ENCODE measurements at regions not wholly inside any gene's neighbourhood (a gene's known extent, or its start where the extent isn't known, plus 50 kb on each side); places are given as distances from the start of the nearest gene placed in this dataset.

GRCh38 chr1:239262538-239262937 lies 123.8 kb upstream of the CHRM3 start:
- no CpG with 5 or more reads among the region's 1 CpG for WGBS (ENCODE audit: insufficient coverage)
- no peak overlapping the region for H3K4me3 Mint-ChIP-seq
- CTCF ChIA-PET = no interaction called here

GRCh38 chr1:239261521-239261920 lies 124.8 kb upstream of the CHRM3 start:
- Histone ChIP-seq H4K20me1 (ENCODE audit: control insufficient read depth, insufficient read depth, low read length, poor library complexity, severe bottlenecking) (no peaks in the 10 kb centered on the region), H3K27ac (ENCODE audit: low read length in 2 of 2) (no peak overlapping the region), H3K79me2 (ENCODE audit: control insufficient read depth, insufficient read depth, low read length) (no peaks in the 10 kb centered on the region), H3K9ac (ENCODE audit: low read length) (no peak overlapping the region), H3K9me3 (ENCODE audit: control extremely low read depth in 1 of 3, control insufficient read depth in 2 of 3, insufficient read depth in 1 of 3, low read length in 2 of 3) (peaks cover 0 to 11% (median 0%) of the 10 kb centered on the region in 3 donors), H3K4me3 (ENCODE audit: control extremely low read depth in 1 of 5, extremely low read depth in 1 of 5, insufficient read depth in 1 of 5, low read depth in 2 of 5, low read length in 4 of 5) (no peak overlapping the region), H3K4me2 (replicated peaks; ENCODE audit: low read depth, low read length, poor library complexity, severe bottlenecking) (no peak overlapping the region), H3K36me3 (replicated peaks in 1 of 2; ENCODE audit: control extremely low read depth in 1 of 2, control insufficient read depth in 1 of 2, extremely low read depth in 1 of 2, insufficient read depth in 2 of 2, low read length in 1 of 2) (no peaks in the 10 kb centered on the region), H2AFZ (ENCODE audit: insufficient read depth, low read depth, low read length, poor library complexity, severe bottlenecking) (no peak overlapping the region), H3K4me1 (ENCODE audit: control insufficient read depth in 2 of 2, insufficient read depth in 2 of 2, low read length in 2 of 2) (no peaks in the 10 kb centered on the region), H3K27me3 (replicated peaks in 1 of 4; ENCODE audit: control extremely low read depth in 1 of 4, control insufficient read depth in 3 of 4, insufficient read depth in 4 of 4, low read length in 3 of 4) (no peaks in the 10 kb centered on the region)
- peaks cover 3% of the 10 kb centered on the region for H3K9me3 Mint-ChIP-seq (ENCODE audit: insufficient read depth)
- H3K4me1 Mint-ChIP-seq = no peaks in the 10 kb centered on the region
- no peak for ATAC-seq (ENCODE audit: low read depth)
- no peak overlapping the region for H3K27ac Mint-ChIP-seq
- intact Hi-C loops (cut with micrococcal nuclease) = no loop called here
- no peaks in the 10 kb centered on the region for H3K27me3 Mint-ChIP-seq
- no peak overlapping the region for H3K4me3 Mint-ChIP-seq
- POLR2A ChIA-PET = no interaction called here
- TF ChIP-seq, protein P1, sequence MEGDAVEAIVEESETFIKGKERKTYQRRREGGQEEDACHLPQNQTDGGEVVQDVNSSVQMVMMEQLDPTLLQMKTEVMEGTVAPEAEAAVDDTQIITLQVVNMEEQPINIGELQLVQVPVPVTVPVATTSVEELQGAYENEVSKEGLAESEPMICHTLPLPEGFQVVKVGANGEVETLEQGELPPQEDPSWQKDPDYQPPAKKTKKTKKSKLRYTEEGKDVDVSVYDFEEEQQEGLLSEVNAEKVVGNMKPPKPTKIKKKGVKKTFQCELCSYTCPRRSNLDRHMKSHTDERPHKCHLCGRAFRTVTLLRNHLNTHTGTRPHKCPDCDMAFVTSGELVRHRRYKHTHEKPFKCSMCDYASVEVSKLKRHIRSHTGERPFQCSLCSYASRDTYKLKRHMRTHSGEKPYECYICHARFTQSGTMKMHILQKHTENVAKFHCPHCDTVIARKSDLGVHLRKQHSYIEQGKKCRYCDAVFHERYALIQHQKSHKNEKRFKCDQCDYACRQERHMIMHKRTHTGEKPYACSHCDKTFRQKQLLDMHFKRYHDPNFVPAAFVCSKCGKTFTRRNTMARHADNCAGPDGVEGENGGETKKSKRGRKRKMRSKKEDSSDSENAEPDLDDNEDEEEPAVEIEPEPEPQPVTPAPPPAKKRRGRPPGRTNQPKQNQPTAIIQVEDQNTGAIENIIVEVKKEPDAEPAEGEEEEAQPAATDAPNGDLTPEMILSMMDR (IDR thresholded peaks at IDR 0.05) = no peak
- TF ChIP-seq EZH2 (IDR thresholded peaks at IDR 0.05; ENCODE audit: borderline replicate concordance, insufficient read depth, low read depth, low read length, poor library complexity, severe bottlenecking) = no peak
- CTCF ChIA-PET = no interaction called here
- no peak for DNase-seq
- no CpG with 5 or more reads among the region's 2 CpGs for WGBS (ENCODE audit: insufficient coverage)

More at GRCh38 chr1:239262538-239262937, 123.8 kb upstream of the CHRM3 start:
- Mint-ChIP-seq H3K27me3 (no peaks in the 10 kb centered on the region), H3K27ac (no peak overlapping the region), H3K9me3 (ENCODE audit: insufficient read depth) (peaks cover 3% of the 10 kb centered on the region), H3K4me1 (no peaks in the 10 kb centered on the region)
- H2AFZ ChIP-seq (ENCODE audit: insufficient read depth, low read depth, low read length, poor library complexity, severe bottlenecking) = no peak overlapping the region
- H3K4me3 ChIP-seq (ENCODE audit: control extremely low read depth in 1 of 5, extremely low read depth in 1 of 5, insufficient read depth in 1 of 5, low read depth in 2 of 5, low read length in 4 of 5) = no peak overlapping the region
- POLR2A ChIA-PET = no interaction called here
- H3K9ac ChIP-seq (ENCODE audit: low read length) = no peak overlapping the region
- H3K9me3 ChIP-seq (ENCODE audit: control extremely low read depth in 1 of 3, control insufficient read depth in 2 of 3, insufficient read depth in 1 of 3, low read length in 2 of 3) = peaks cover 0 to 4% (median 0%) of the 10 kb centered on the region in 3 donors
- DNase-seq = no peak
- no peaks in the 10 kb centered on the region for H3K79me2 ChIP-seq (ENCODE audit: control insufficient read depth, insufficient read depth, low read length)
- ATAC-seq (ENCODE audit: low read depth) = no peak
- TF ChIP-seq, protein P1 (IDR thresholded peaks at IDR 0.05) = no peak
- no peak for TF ChIP-seq EZH2 (IDR thresholded peaks at IDR 0.05; ENCODE audit: borderline replicate concordance, insufficient read depth, low read depth, low read length, poor library complexity, severe bottlenecking)
- H3K27ac ChIP-seq (ENCODE audit: low read length in 2 of 2) = no peak overlapping the region
- H3K27me3 ChIP-seq (replicated peaks in 1 of 4; ENCODE audit: control extremely low read depth in 1 of 4, control insufficient read depth in 3 of 4, insufficient read depth in 4 of 4, low read length in 3 of 4) = no peaks in the 10 kb centered on the region
- H3K36me3 ChIP-seq (replicated peaks in 1 of 2; ENCODE audit: control extremely low read depth in 1 of 2, control insufficient read depth in 1 of 2, extremely low read depth in 1 of 2, insufficient read depth in 2 of 2, low read length in 1 of 2) = no peaks in the 10 kb centered on the region
- no peaks in the 10 kb centered on the region for H4K20me1 ChIP-seq (ENCODE audit: control insufficient read depth, insufficient read depth, low read length, poor library complexity, severe bottlenecking)
- H3K4me1 ChIP-seq (ENCODE audit: control insufficient read depth in 2 of 2, insufficient read depth in 2 of 2, low read length in 2 of 2) = no peaks in the 10 kb centered on the region
- no peak overlapping the region for H3K4me2 ChIP-seq (replicated peaks; ENCODE audit: low read depth, low read length, poor library complexity, severe bottlenecking)
- intact Hi-C loops (cut with micrococcal nuclease) = no loop called here

All from B cell (primary cell).